ENCODE measurements at regions not wholly inside any gene's neighbourhood (a gene's known extent, or its start where the extent isn't known, plus 50 kb on each side); places are given as distances from the start of the nearest gene placed in this dataset.

DNA sequence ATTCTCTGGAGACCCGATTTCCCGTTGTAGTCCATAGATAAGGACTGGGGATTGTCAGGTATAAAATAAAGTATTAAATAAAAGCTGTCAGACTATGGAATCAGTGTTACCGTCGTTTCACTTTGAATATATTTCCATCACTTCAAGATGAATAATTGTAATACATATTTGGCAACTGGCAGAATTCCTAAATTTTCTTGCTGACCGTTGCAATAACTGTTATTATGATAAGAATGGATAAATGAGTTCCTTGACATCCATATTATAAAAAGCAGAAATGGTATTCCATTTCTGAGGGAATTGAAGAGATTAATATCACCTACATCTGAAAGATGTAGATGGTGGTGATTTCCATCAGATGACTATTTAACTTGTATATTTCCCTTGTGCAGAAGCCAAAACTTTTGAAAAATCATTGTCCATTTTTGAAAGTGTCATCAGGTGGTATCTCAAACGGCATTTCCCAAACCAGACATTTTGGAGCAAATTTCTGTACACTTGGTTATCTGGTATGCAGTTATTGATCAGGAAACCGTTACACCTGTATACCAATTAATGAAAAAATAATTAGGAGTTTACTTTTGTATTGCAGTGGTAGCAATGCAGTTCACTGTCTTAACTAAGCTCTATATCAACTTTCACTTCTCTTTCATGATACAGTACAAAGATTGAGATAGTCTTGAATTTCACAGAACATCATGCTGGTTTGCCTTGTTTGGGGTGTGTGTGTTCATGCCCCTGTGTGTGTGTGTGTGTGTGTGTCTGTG lies 878.5 kb downstream of the PCDH18 start:
- TF ChIP-seq, protein P1, sequence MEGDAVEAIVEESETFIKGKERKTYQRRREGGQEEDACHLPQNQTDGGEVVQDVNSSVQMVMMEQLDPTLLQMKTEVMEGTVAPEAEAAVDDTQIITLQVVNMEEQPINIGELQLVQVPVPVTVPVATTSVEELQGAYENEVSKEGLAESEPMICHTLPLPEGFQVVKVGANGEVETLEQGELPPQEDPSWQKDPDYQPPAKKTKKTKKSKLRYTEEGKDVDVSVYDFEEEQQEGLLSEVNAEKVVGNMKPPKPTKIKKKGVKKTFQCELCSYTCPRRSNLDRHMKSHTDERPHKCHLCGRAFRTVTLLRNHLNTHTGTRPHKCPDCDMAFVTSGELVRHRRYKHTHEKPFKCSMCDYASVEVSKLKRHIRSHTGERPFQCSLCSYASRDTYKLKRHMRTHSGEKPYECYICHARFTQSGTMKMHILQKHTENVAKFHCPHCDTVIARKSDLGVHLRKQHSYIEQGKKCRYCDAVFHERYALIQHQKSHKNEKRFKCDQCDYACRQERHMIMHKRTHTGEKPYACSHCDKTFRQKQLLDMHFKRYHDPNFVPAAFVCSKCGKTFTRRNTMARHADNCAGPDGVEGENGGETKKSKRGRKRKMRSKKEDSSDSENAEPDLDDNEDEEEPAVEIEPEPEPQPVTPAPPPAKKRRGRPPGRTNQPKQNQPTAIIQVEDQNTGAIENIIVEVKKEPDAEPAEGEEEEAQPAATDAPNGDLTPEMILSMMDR (IDR thresholded peaks at IDR 0.05) = no peak
- TF ChIP-seq EZH2 (IDR thresholded peaks at IDR 0.05; ENCODE audit: borderline replicate concordance, insufficient read depth, low read depth, low read length, poor library complexity, severe bottlenecking) = no peak
